ENCODE measurements at regions not wholly inside any gene's neighbourhood (a gene's known extent, or its start where the extent isn't known, plus 50 kb on each side); places are given as distances from the start of the nearest gene placed in this dataset.
"Not testable (repeated sequence)": the region's sequence is repeated elsewhere in the genome, so short reads cannot be mapped to it uniquely, and the experiment has no call there.

- no peak for DNase-seq
Observed at GRCh38 chr5:42989190-42989589, 50.9 kb downstream of the ANXA2R start.

- DNase-seq, result no peak
Observed at GRCh38 chr5:42988568-42988967, 51.6 kb downstream of the ANXA2R start.

GRCh38 chr5:42985129-42986037 is 54.7 kb downstream of the ANXA2R start:
- DNase-seq, result no peak

- no peak for DNase-seq
Observed at GRCh38 chr5:42984307-42984706, 55.8 kb downstream of the ANXA2R start.

GRCh38 chr5:42982107-42982622 is 58.0 kb downstream of the ANXA2R start:
- no peak for DNase-seq

- not testable (repeated sequence) for DNase-seq
Observed at GRCh38 chr5:42981417-42982106, 58.6 kb downstream of the ANXA2R start.

GRCh38 chr5:42981015-42981414 is 59.1 kb downstream of the ANXA2R start:
- not testable (repeated sequence) for DNase-seq

- DNase-seq, result not testable (repeated sequence)
Observed at GRCh38 chr5:42980391-42980790, 59.7 kb downstream of the ANXA2R start.

GRCh38 chr5:42979242-42979641 is 60.9 kb downstream of the ANXA2R start:
- not testable (repeated sequence) for DNase-seq

GRCh38 chr5:42974536-42974935 is 65.6 kb downstream of the ANXA2R start:
- DNase-seq, result no peak

GRCh38 chr5:42970636-42971559 is 69.2 kb downstream of the ANXA2R start:
- no peak for DNase-seq

- no peak for DNase-seq
Observed at GRCh38 chr5:42965934-42966333, 74.2 kb downstream of the ANXA2R start.

- DNase-seq, result no peak
Observed at GRCh38 chr5:42963412-42963811, 76.7 kb downstream of the ANXA2R start.

GRCh38 chr5:42962124-42962523 is 78.0 kb downstream of the ANXA2R start:
- no peak for DNase-seq

GRCh38 chr5:42960506-42960905 is 79.6 kb downstream of the ANXA2R start:
- DNase-seq, result no peak

GRCh38 chr5:42956551-42956950 is 83.6 kb downstream of the ANXA2R start:
- no peak for DNase-seq

- no peak for DNase-seq
Observed at GRCh38 chr5:42953041-42953440, 87.1 kb downstream of the ANXA2R start.

- no peak for DNase-seq
Observed at GRCh38 chr5:42952578-42952974, 87.5 kb downstream of the ANXA2R start.

GRCh38 chr5:42951293-42951840 is 88.8 kb downstream of the ANXA2R start:
- DNase-seq, result peak; percentile 62

- DNase-seq, result peak; percentile 59
Observed at GRCh38 chr5:42950456-42951292, 89.4 kb downstream of the ANXA2R start.

- DNase-seq, result no peak
Observed at GRCh38 chr5:42950116-42950455, 90.0 kb downstream of the ANXA2R start.
